Fibroblast of lung (primary cell): ENCODE measurements at regions not wholly inside any gene's neighbourhood (a gene's known extent, or its start where the extent isn't known, plus 50 kb on each side); places are given as distances from the start of the nearest gene placed in this dataset.

ENCODE experiments used
- DNase-seq, 2 donors: peaks; one replicate each; pipeline versions ENCODE4 v3.0.0 to v3.0.0-alpha.2; 2010; ENCODE audit warnings: low read depth in 2 of 2
- H2AFZ ChIP-seq: 2 replicates; pipeline ENCODE4 v1.5.1; 2012; ENCODE audit warnings: low read length, control low read depth, inconsistent platforms
- H3K27ac ChIP-seq: 2 replicates; pipeline ENCODE4 v1.5.1; 2011; ENCODE audit warnings: low read length, control low read depth; ENCODE audit not compliant: insufficient read depth
- H3K27me3 ChIP-seq: 2 replicates; pipeline ENCODE4 v1.5.1; 2011; ENCODE audit warnings: mild to moderate bottlenecking, low read length; ENCODE audit not compliant: control insufficient read depth, insufficient read depth
- H3K36me3 ChIP-seq: 2 replicates; pipeline ENCODE4 v1.5.1; 2011; ENCODE audit warnings: low read length; ENCODE audit not compliant: control insufficient read depth, insufficient read depth
- H3K4me1 ChIP-seq: 2 replicates; pipeline ENCODE4 v1.5.1; 2011; ENCODE audit warnings: low read length; ENCODE audit not compliant: control insufficient read depth, insufficient read depth; ENCODE audit errors: extremely low read depth
- H3K4me2 ChIP-seq: 2 replicates; pipeline ENCODE4 v1.5.1; 2011; ENCODE audit warnings: low read length, control low read depth; ENCODE audit not compliant: insufficient read depth; ENCODE audit errors: extremely low read depth
- H3K4me3 ChIP-seq, 4 experiments: fragments of 200-600 bp in 1 of 4; sonication (generic) in 1 of 4; replicated peaks in 1 of 4; 2 replicates each; pipeline ENCODE4 v1.5.1; 2011 to 2016; ENCODE audit warnings: low read length in 4 of 4, low read depth in 3 of 4, mild to moderate bottlenecking in 3 of 4, control low read depth in 2 of 4, inconsistent platforms in 1 of 4, mixed read lengths in 1 of 4; ENCODE audit not compliant: insufficient read depth in 1 of 4; ENCODE audit errors: control extremely low read depth in 1 of 4
- H3K79me2 ChIP-seq: 2 replicates; pipeline ENCODE4 v1.5.1; 2012; ENCODE audit warnings: mild to moderate bottlenecking, low read length, inconsistent platforms; ENCODE audit not compliant: control insufficient read depth, insufficient read depth
- H3K9ac ChIP-seq: 2 replicates; pipeline ENCODE4 v1.5.1; 2011; ENCODE audit warnings: mild to moderate bottlenecking, low read length, control low read depth; ENCODE audit not compliant: insufficient read depth
- H3K9me3 ChIP-seq: 2 replicates; pipeline ENCODE4 v1.5.1; 2012; ENCODE audit warnings: low read depth, low read length; ENCODE audit not compliant: control insufficient read depth, insufficient read depth
- H4K20me1 ChIP-seq: 2 replicates; pipeline ENCODE4 v1.5.1; 2011; ENCODE audit warnings: low read length; ENCODE audit not compliant: control insufficient read depth, insufficient read depth; ENCODE audit errors: extremely low read depth
- EZH2 ChIP-seq: IDR thresholded peaks from 2 replicates; pipeline ENCODE4 v1.5.1; 2012; ENCODE audit warnings: low read length, control low read depth, mild to moderate bottlenecking; ENCODE audit errors: missing control alignments
- TF ChIP-seq, protein P1 (sequence below), 2 donors: IDR thresholded peaks in 1 of 2; conservative IDR thresholded peaks in 1 of 2; 1 replicate in 1 of 2; 2 replicates in 1 of 2; pipeline ENCODE4 v1.5.1; 2011 to 2012; ENCODE audit warnings: low read length in 2 of 2, control low read depth in 1 of 2, inconsistent platforms in 1 of 2, low read depth in 1 of 2, mild to moderate bottlenecking in 1 of 2

DNA sequence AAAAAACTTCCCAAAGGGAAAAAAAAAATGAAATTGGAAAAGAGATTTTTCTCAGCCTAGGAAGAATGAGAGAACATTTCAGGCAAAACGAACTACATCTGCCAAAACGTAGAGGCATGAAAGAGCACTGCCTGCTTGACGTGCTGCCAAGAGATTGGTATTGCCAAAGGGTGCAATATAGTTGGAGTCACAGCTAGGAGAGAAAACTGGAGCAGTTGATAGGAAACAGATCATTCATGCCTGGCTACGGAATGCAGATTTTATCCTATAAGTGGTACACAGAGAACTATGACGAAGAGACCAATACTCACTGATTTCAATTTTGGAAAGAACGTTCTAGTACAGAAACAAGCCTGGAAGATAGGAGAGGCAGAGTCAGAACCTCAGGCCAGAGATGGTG lies 68.4 kb upstream of the IQCM start:
- Histone ChIP-seq H3K27ac (no peak overlapping the region), H3K9me3 (no peaks in the 10 kb centered on the region), H3K79me2 (no peaks in the 10 kb centered on the region), H4K20me1 (no peaks in the 10 kb centered on the region), H2AFZ (no peak overlapping the region), H3K4me2 (no peak overlapping the region), H3K27me3 (no peaks in the 10 kb centered on the region), H3K4me1 (peaks cover 2% of the 10 kb centered on the region), H3K4me3 (no peak overlapping the region), H3K9ac (no peak overlapping the region), H3K36me3 (no peaks in the 10 kb centered on the region)
- no peak for TF ChIP-seq EZH2
- TF ChIP-seq, protein P1, sequence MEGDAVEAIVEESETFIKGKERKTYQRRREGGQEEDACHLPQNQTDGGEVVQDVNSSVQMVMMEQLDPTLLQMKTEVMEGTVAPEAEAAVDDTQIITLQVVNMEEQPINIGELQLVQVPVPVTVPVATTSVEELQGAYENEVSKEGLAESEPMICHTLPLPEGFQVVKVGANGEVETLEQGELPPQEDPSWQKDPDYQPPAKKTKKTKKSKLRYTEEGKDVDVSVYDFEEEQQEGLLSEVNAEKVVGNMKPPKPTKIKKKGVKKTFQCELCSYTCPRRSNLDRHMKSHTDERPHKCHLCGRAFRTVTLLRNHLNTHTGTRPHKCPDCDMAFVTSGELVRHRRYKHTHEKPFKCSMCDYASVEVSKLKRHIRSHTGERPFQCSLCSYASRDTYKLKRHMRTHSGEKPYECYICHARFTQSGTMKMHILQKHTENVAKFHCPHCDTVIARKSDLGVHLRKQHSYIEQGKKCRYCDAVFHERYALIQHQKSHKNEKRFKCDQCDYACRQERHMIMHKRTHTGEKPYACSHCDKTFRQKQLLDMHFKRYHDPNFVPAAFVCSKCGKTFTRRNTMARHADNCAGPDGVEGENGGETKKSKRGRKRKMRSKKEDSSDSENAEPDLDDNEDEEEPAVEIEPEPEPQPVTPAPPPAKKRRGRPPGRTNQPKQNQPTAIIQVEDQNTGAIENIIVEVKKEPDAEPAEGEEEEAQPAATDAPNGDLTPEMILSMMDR (conservative IDR thresholded peaks at IDR 0.05 in 1 of 2, IDR thresholded peaks at IDR 0.05 in 1 of 2; ENCODE audit: low read depth in 1 of 2, low read length in 2 of 2), result no peak
- DNase-seq, result peak; percentile 29 to 37

DNA sequence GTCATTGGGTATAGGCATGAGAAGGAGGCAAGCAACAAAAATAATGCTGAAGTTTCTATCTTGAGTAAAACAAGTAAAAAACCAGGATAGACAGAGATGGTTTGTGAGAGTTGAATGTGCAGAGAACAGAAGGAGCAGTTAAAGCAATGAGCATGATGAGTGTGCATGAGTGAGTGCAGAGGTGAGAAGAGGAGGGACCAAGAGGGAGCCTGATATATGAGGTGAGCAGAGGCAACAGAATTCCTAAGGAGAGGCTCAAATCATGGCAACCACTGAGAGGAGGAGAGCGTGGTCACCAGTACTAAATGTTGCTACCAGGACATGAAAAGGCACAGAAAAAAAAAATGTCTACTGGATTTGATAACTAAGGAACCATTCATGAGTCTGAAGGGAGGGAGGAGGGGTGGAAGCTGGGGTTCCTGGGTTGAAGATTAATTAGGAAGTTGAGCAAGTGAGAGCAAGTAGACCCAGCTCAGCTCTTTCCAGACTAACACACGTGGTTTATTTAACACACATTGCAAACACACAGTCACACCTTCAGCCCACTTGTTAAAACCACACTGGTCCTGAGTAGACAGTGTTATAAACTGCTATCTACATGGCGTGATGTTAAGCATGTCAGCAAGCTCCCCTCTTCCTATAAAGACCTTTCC lies 69.0 kb upstream of the IQCM start:
- Histone ChIP-seq H3K36me3 (no peaks in the 10 kb centered on the region), H2AFZ (no peak overlapping the region), H3K9ac (no peak overlapping the region), H3K4me3 (no peak overlapping the region), H3K4me1 (peaks cover 2% of the 10 kb centered on the region), H4K20me1 (no peaks in the 10 kb centered on the region), H3K9me3 (no peaks in the 10 kb centered on the region), H3K27ac (no peak overlapping the region), H3K79me2 (no peaks in the 10 kb centered on the region), H3K27me3 (no peaks in the 10 kb centered on the region), H3K4me2 (no peak overlapping the region)
- TF ChIP-seq, protein P1 (conservative IDR thresholded peaks at IDR 0.05 in 1 of 2, IDR thresholded peaks at IDR 0.05 in 1 of 2; ENCODE audit: low read depth in 1 of 2, low read length in 2 of 2), result no peak
- TF ChIP-seq EZH2, result no peak
- DNase-seq, result no peak

DNA sequence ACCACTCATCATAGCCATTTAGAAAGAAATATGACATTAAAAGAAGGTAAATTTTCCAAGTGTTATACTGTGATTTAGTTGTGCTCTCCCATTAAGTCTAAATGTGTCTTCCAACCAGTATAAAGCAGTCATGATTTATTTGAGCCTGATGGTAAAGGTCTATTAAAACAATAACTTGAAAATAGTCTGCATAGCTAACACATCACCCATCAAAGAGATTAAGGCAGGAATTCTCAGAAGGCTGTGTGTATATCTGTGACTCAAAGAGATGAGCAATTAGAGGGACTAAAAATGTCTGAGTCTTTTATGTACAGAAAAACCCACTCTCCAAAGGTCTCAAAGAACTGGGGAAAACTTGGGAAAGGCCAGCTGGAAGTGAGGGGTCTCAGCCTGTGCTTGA lies 70.3 kb upstream of the IQCM start:
- DNase-seq, result peak; percentile 23 to 94
- Histone ChIP-seq H3K9me3 (no peaks in the 10 kb centered on the region), H3K9ac (no peak overlapping the region), H3K36me3 (no peaks in the 10 kb centered on the region), H3K4me2 (no peak overlapping the region), H3K27ac (no peak overlapping the region), H2AFZ (no peak overlapping the region), H3K4me1 (peaks cover 2% of the 10 kb centered on the region), H3K27me3 (no peaks in the 10 kb centered on the region), H4K20me1 (no peaks in the 10 kb centered on the region), H3K4me3 (no peak overlapping the region), H3K79me2 (no peaks in the 10 kb centered on the region)
- TF ChIP-seq, protein P1 (conservative IDR thresholded peaks at IDR 0.05 in 1 of 2, IDR thresholded peaks at IDR 0.05 in 1 of 2; ENCODE audit: low read depth in 1 of 2, low read length in 2 of 2), result no peak
- TF ChIP-seq EZH2, result no peak
